Loucy (cell line): ENCODE measurements at regions not wholly inside any gene's neighbourhood (a gene's known extent, or its start where the extent isn't known, plus 50 kb on each side); places are given as distances from the start of the nearest gene placed in this dataset.

Source experiments
- H2AFZ ChIP-seq: fragments of 200-600 bp; sonication (generic); 2 replicates; pipeline ENCODE4 v1.6.0; 2016; ENCODE audit warnings: antibody characterized with exemption, mild to moderate bottlenecking, low read length, moderate library complexity
- H3F3A ChIP-seq: fragments of 200-600 bp; 2 replicates; pipeline ENCODE4 v1.6.0; 2016; ENCODE audit warnings: antibody characterized with exemption, low read depth, mild to moderate bottlenecking
- H3K27me3 ChIP-seq: fragments of 200-600 bp; sonication (generic); 2 replicates; pipeline ENCODE4 v1.6.1; 2014; ENCODE audit warnings: low read length, mild to moderate bottlenecking; ENCODE audit not compliant: insufficient read depth, poor library complexity, severe bottlenecking
- H3K36me3 ChIP-seq: fragments of 200-600 bp; sonication (generic); 2 replicates; pipeline ENCODE4 v1.6.1; 2016; ENCODE audit warnings: low read length; ENCODE audit not compliant: insufficient read depth
- H3K4me1 ChIP-seq: fragments of 200-600 bp; sonication (generic); 2 replicates; pipeline ENCODE4 v1.5.1; 2014; ENCODE audit warnings: low read length, mild to moderate bottlenecking; ENCODE audit not compliant: insufficient read depth, poor library complexity, severe bottlenecking
- H3K4me2 ChIP-seq: fragments of 200-600 bp; sonication (generic); 2 replicates; pipeline ENCODE4 v1.6.0; 2014; ENCODE audit warnings: antibody characterized with exemption, low read length, low read depth, mild to moderate bottlenecking; ENCODE audit not compliant: poor library complexity, severe bottlenecking
- H3K4me3 ChIP-seq: fragments of 200-600 bp; sonication (generic); 2 replicates; pipeline ENCODE4 v1.5.1; 2014; ENCODE audit warnings: low read length, mild to moderate bottlenecking, mixed read lengths; ENCODE audit not compliant: poor library complexity, severe bottlenecking
- H3K79me2 ChIP-seq: fragments of 200-600 bp; sonication (generic); 2 replicates; pipeline ENCODE4 v1.6.1; 2014; ENCODE audit warnings: low read length; ENCODE audit not compliant: insufficient read depth
- H3K9ac ChIP-seq: fragments of 200-600 bp; sonication (generic); 2 replicates; pipeline ENCODE4 v1.6.0; 2014; ENCODE audit warnings: mild to moderate bottlenecking, low read depth, low read length, moderate library complexity; ENCODE audit not compliant: poor library complexity, severe bottlenecking
- H3K9me2 ChIP-seq: fragments of 200-600 bp; sonication (generic); replicated peaks from 2 replicates; pipeline ENCODE4 v1.6.1; 2016; ENCODE audit warnings: low read depth, low read length, mixed read lengths
- H3K9me3 ChIP-seq: fragments of 200-600 bp; sonication (generic); 2 replicates; pipeline ENCODE4 v1.6.1; 2014; ENCODE audit warnings: mild to moderate bottlenecking, antibody characterized with exemption, low read length, low read depth; ENCODE audit not compliant: insufficient read depth
- H4K20me1 ChIP-seq: fragments of 200-600 bp; sonication (generic); 2 replicates; pipeline ENCODE4 v1.6.0; 2014; ENCODE audit warnings: antibody characterized with exemption, low read length, mild to moderate bottlenecking; ENCODE audit not compliant: insufficient read depth, poor library complexity, severe bottlenecking
- EZH2phosphoT487 ChIP-seq: fragments of 200-600 bp; IDR thresholded peaks from 2 replicates; pipeline ENCODE4 v1.6.1; 2018; ENCODE audit warnings: antibody characterized with exemption, mild to moderate bottlenecking, moderate library complexity, borderline replicate concordance
- TF ChIP-seq, protein P1 (sequence below): fragments of 200-600 bp; sonication (generic); conservative IDR thresholded peaks from 2 replicates; pipeline ENCODE4 v1.5.1; 2014; ENCODE audit warnings: mild to moderate bottlenecking, antibody characterized with exemption, low read length

DNA sequence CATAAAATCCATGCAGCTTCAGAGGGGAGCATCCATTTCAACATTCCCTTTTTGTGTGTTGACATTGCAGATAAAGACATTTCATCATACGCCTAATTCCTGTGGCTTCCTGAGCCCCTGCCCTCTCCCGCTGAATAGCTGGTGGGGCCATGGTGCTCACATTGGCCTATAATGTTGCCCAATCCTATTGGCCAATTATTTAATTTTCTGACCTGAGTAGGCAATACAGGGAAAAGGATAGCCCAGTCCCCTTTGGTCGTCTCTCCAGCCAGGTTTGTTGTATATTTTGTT is 163.8 kb upstream of the MYCN start:
- no peaks in the 10 kb centered on the region for H3F3A ChIP-seq
- H3K36me3 ChIP-seq, result no peaks in the 10 kb centered on the region
- no peaks in the 10 kb centered on the region for H3K4me1 ChIP-seq
- H3K27me3 ChIP-seq, result no peaks in the 10 kb centered on the region
- H3K4me2 ChIP-seq, result no peak overlapping the region
- no peak overlapping the region for H3K4me3 ChIP-seq
- H3K9me2 ChIP-seq, result no peaks in the 10 kb centered on the region
- H3K9ac ChIP-seq, result no peak overlapping the region
- TF ChIP-seq, protein P1, sequence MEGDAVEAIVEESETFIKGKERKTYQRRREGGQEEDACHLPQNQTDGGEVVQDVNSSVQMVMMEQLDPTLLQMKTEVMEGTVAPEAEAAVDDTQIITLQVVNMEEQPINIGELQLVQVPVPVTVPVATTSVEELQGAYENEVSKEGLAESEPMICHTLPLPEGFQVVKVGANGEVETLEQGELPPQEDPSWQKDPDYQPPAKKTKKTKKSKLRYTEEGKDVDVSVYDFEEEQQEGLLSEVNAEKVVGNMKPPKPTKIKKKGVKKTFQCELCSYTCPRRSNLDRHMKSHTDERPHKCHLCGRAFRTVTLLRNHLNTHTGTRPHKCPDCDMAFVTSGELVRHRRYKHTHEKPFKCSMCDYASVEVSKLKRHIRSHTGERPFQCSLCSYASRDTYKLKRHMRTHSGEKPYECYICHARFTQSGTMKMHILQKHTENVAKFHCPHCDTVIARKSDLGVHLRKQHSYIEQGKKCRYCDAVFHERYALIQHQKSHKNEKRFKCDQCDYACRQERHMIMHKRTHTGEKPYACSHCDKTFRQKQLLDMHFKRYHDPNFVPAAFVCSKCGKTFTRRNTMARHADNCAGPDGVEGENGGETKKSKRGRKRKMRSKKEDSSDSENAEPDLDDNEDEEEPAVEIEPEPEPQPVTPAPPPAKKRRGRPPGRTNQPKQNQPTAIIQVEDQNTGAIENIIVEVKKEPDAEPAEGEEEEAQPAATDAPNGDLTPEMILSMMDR, result no peak
- TF ChIP-seq EZH2phosphoT487, result no peak
- H4K20me1 ChIP-seq, result no peaks in the 10 kb centered on the region
- no peak overlapping the region for H2AFZ ChIP-seq
- H3K79me2 ChIP-seq, result no peaks in the 10 kb centered on the region
- no peaks in the 10 kb centered on the region; the same call in 1 of the 2 replicates for H3K9me3 ChIP-seq

DNA sequence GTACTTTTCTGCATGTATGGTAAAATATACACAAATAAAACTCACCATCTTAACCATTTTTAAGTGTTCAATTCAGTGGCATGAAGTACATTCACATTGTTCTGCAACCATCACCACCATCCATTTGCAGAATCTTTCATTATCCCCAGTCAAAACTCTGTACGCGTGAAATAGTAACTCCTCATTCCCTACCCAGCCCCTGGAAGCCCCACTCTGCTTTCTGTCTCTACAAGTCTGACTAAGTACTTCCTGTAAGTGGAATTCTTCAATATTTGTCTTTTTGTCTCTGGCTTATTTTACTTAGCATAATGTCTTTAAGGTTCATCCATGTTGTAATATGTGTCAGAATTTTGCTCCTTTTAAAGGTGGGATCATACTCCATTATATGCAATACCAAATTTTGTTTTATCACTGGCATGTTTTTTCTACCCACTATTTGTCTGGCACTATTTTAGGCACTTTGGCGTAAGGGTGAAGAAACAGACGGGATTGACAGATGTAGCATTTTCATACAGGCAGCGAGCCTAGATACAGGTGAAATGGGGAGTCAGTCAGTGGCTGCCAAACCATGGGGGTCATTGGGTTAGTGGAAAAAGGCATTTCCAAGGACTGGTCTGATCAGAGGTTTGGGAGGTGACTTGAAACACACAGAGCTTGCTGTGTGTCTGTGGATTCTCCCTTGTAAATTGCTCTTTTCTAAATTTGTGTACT is 163.2 kb upstream of the MYCN start:
- TF ChIP-seq, protein P1, result no peak
- no peak for TF ChIP-seq EZH2phosphoT487
- H3K9me2 ChIP-seq, result no peaks in the 10 kb centered on the region
- no peaks in the 10 kb centered on the region for H3K36me3 ChIP-seq
- H3K4me2 ChIP-seq, result no peak overlapping the region
- H3K79me2 ChIP-seq, result no peaks in the 10 kb centered on the region
- H3K27me3 ChIP-seq, result no peaks in the 10 kb centered on the region
- no peak overlapping the region for H3K4me3 ChIP-seq
- no peaks in the 10 kb centered on the region for H3K4me1 ChIP-seq
- no peaks in the 10 kb centered on the region for H3F3A ChIP-seq
- no peak overlapping the region for H3K9ac ChIP-seq
- H4K20me1 ChIP-seq, result no peaks in the 10 kb centered on the region
- H3K9me3 ChIP-seq, result no peaks in the 10 kb centered on the region
- no peak overlapping the region for H2AFZ ChIP-seq

DNA sequence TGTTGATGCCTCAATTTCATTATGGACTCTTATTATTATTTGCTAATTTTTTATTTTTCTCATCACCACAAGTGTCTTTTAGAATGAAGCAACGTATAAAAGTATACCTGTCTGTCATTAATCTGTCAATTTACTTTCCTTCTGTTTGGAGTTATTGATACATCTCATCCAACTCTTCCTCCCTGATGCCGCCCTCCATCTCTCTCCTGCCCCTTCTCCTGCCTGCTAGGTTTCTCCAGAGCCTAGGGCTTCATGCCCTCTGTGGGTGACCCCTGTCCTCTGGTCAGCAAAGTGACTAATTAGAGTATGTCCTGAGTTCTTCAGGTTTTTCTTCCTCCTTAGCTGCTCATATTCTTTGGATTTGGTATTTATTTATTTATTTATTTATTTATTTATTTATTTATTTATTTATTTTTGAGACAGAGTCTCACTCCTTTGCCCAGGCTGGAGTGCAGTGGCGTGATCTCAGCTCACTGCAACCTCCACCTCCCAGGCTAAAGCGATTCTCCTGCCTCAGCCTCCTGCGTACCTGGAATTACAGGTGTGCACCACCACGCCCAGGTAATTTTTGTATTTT is 162.5 kb upstream of the MYCN start:
- no peaks in the 10 kb centered on the region for H3K27me3 ChIP-seq
- no peaks in the 10 kb centered on the region for H3K4me1 ChIP-seq
- H3K4me3 ChIP-seq, result no peak overlapping the region
- no peaks in the 10 kb centered on the region for H3F3A ChIP-seq
- no peaks in the 10 kb centered on the region for H3K9me2 ChIP-seq
- no peak overlapping the region for H2AFZ ChIP-seq
- H3K4me2 ChIP-seq, result no peak overlapping the region
- no peaks in the 10 kb centered on the region for H3K9me3 ChIP-seq
- H3K9ac ChIP-seq, result no peak overlapping the region
- H4K20me1 ChIP-seq, result no peaks in the 10 kb centered on the region
- H3K36me3 ChIP-seq, result no peaks in the 10 kb centered on the region
- no peaks in the 10 kb centered on the region for H3K79me2 ChIP-seq
- TF ChIP-seq, protein P1, result no peak
- no peak for TF ChIP-seq EZH2phosphoT487
